BJ (cell line): ENCODE measurements at regions not wholly inside any gene's neighbourhood (a gene's known extent, or its start where the extent isn't known, plus 50 kb on each side); places are given as distances from the start of the nearest gene placed in this dataset.

Experiments
- CTCF ChIA-PET: fragments of 350-600 bp; formaldehyde crosslinking; extraction: SDS; loops from one replicate; lab custom pipeline; 2021; ENCODE audit warnings: antibody characterized with exemption, inconsistent platforms; lab: Yijun Ruan, JAX
- POLR2A ChIA-PET: fragments of 300-600 bp; sonication (Branson Sonifier 250); formaldehyde crosslinking; extraction: SDS; loops from one replicate; lab custom pipeline; 2021; ENCODE audit warnings: antibody characterized with exemption; lab: Charles Lee
- DNase-seq: peaks from one replicate; pipeline ENCODE4 v3.0.0-alpha.2; 2011; ENCODE audit warnings: low read depth
- H3K27me3 ChIP-seq: 2 replicates; pipeline ENCODE4 v1.6.0; 2011; ENCODE audit warnings: low read length; ENCODE audit not compliant: control insufficient read depth, insufficient read depth
- H3K36me3 ChIP-seq: 2 replicates; pipeline ENCODE4 v1.5.1; 2011; ENCODE audit warnings: low read length; ENCODE audit not compliant: control insufficient read depth, insufficient read depth
- H3K4me3 ChIP-seq: 2 replicates; pipeline ENCODE4 v1.5.1; 2011; ENCODE audit warnings: low read depth, mild to moderate bottlenecking, control low read depth, low read length
- CTCF ChIP-seq: IDR thresholded peaks from 2 replicates; pipeline ENCODE4 v1.5.1; 2011; ENCODE audit warnings: low read depth, mild to moderate bottlenecking, control low read depth, inconsistent platforms, low read length, moderate library complexity; ENCODE audit not compliant: insufficient read depth

- DNase-seq, result no peak
- no peak for TF ChIP-seq CTCF
- ChIA-PET POLR2A (no interaction called here), CTCF (interaction anchor here (0.7 kb wide), 1 partner anchor 65 kb away, joined by 3 read pairs; no protein-coding TSS in a partner anchor)
- Histone ChIP-seq H3K4me3 (no peak overlapping the region), H3K27me3 (no peaks in the 10 kb centered on the region), H3K36me3 (no peaks in the 10 kb centered on the region)
Measured at GRCh38 chr3:26081806-26082205, 291.9 kb downstream of the OXSM start.

- CTCF ChIA-PET, result no interaction called here
Measured at GRCh38 chr3:26082911-26083310, 293.0 kb downstream of the OXSM start.

GRCh38 chr3:26084629-26085028 lies 294.7 kb downstream of the OXSM start:
- no peak for TF ChIP-seq CTCF
- DNase-seq, result no peak
- ChIA-PET CTCF (no interaction called here), POLR2A (no interaction called here)
- no peaks in the 10 kb centered on the region for H3K36me3 ChIP-seq
- H3K27me3 ChIP-seq, result no peaks in the 10 kb centered on the region
- no peak overlapping the region for H3K4me3 ChIP-seq

More at GRCh38 chr3:26082911-26083310, 293.0 kb downstream of the OXSM start:
- no peaks in the 10 kb centered on the region for H3K27me3 ChIP-seq
- no peaks in the 10 kb centered on the region for H3K36me3 ChIP-seq
- no peak for TF ChIP-seq CTCF
- DNase-seq, result no peak
- POLR2A ChIA-PET, result no interaction called here
- no peak overlapping the region for H3K4me3 ChIP-seq

GRCh38 chr3:26087751-26088150 lies 297.9 kb downstream of the OXSM start:
- no peaks in the 10 kb centered on the region for H3K27me3 ChIP-seq
- no peak for DNase-seq
- no peak overlapping the region for H3K4me3 ChIP-seq
- ChIA-PET CTCF (no interaction called here), POLR2A (no interaction called here)
- H3K36me3 ChIP-seq, result no peaks in the 10 kb centered on the region
- TF ChIP-seq CTCF, result no peak

- CTCF ChIA-PET, result interaction anchor here (0.6 kb wide), 1 partner anchor 71 kb away, joined by 5 read pairs; no protein-coding TSS in a partner anchor
- POLR2A ChIA-PET, result no interaction called here
- Histone ChIP-seq H3K4me3 (no peak overlapping the region), H3K36me3 (no peaks in the 10 kb centered on the region), H3K27me3 (no peaks in the 10 kb centered on the region)
- DNase-seq, result no peak
- no peak for TF ChIP-seq CTCF
Measured at GRCh38 chr3:26089249-26089648, 299.4 kb downstream of the OXSM start.
